HPDE6-E6E7 (cell line): ENCODE measurements at regions not wholly inside any gene's neighbourhood (a gene's known extent, or its start where the extent isn't known, plus 50 kb on each side); places are given as distances from the start of the nearest gene placed in this dataset.

Experiments used
- DNase-seq: peaks from one replicate; pipeline ENCODE4 v3.0.0; 2011; ENCODE audit warnings: missing footprints; ENCODE audit errors: extremely low spot score

DNA sequence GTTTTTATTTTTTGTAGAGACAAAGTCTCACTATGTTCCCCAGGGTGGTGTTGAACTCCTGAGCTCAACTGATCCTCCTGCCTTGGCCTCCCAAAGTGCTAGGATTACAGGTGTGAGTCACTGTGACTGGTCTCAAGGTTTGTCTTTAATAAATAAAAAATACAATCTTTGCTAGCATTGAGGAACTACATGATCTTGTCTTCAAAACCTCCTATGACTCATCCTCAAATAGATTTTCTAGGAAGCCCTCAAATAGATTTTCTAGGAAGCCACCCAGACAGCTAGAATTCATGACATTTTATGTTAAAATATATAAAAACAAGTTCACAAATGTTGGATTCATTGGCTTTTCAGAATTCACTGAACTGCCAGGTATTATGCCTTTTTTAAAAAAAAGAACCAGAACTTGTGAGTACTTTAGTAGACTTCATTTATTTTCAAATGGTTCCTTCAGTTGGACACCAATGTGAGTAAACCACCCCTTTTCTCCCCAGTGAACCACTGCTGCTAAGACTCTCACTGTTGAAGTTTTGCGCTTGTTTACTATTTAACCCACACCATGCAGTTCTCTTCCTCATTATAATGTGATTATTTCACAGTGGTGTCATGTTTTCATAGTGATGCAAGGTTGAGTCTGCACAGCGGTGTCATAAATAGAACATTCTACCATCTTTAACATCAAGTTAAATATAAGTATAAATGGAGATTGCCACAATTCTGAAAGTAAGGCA lies 303.9 kb downstream of the CASP12 start:
- DNase-seq: no peak

DNA sequence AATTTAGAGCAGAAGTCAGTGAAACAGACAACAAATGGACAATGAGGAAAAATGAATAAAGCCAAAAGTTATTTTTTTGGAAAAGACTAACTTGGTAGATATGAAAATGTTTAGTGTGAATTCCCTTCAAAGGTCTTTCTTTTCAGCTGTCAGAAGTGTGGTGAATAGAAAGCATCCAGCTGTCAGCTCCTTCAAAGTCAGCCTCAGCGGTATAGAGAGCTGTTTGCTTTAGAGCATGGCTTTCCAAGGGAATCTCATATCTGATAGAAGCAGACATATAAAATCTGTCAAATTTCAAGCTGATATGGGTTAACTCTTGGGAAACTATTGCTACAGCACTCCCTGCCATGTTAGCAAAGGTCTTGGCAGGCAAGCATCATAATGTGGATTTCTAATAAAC lies 309.3 kb downstream of the CASP12 start:
- no peak for DNase-seq

DNA sequence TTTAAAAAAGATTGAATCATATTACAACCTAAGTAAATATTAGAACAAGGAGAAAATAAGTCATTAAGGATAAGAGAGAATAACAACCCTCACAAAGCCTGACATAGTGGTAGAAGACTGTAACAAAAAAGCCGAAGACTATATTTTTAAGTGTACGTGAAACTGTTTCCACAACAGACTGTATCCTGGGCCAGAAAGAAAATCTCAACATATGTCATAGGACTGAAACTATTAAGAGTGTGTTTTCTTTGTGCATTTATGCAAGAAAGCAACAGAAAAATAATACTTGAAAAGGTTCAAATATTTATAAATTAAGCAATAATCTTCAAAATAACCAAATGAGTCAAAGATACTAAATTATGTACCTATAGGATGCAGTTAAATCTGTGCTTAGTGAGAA lies 309.8 kb downstream of the CASP12 start:
- no peak for DNase-seq

DNA sequence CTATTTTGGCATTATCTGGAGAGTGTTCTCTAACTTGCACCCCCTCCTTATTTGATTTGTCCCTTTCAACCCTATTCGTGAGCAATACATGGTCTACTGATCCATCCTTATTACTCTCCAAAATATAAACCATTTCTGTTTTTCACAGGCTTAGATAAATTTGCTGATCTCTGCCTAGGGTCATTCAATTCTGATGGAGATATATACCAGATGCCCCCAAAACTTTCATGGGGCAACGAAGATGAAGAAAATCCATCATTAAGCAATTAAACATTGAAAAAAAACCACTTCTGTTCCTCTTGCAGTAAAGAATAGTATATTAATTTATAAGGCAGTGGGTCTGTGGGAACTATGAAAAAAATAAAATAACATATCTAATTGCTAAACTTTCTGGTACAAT lies 313.4 kb downstream of the CASP12 start:
- no peak for DNase-seq

DNA sequence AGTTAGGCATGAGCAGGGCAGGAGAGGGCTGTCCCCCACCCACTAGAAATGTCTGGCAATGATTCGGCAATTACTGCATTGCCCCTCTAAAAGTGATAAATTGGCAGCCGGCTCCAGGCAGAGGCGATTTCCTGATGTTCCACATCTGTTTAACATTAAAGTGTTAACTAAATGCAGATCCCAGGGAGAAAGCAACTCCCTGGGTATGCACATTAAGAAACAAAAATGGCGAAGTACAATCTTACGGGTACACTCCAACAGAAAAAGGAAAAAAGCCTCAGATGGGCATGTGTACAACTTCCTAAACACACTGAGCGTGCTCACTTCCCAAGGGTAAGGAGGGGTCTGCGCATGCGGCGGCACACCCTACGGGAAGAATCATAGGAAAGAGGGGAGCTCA lies 314.4 kb downstream of the CASP12 start:
- no peak for DNase-seq

DNA sequence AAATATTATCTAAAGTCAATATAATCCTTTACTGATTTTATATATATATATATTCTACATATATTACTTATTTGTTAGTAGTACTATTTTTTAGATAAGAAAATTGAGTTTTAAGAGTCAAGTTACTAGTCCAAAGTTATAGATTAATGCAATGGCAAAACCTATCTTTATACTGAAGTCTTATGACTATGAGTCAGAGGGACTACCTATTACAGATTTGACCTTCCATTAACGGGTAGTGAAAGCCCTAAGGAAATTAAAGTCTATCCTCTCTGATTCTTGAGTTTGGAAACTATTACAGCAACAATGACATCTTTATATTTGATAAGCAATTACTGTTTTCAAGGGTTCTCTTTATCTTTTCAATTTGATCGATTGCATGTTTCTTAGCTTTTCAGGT lies 315.8 kb downstream of the CASP12 start:
- DNase-seq: no peak

DNA sequence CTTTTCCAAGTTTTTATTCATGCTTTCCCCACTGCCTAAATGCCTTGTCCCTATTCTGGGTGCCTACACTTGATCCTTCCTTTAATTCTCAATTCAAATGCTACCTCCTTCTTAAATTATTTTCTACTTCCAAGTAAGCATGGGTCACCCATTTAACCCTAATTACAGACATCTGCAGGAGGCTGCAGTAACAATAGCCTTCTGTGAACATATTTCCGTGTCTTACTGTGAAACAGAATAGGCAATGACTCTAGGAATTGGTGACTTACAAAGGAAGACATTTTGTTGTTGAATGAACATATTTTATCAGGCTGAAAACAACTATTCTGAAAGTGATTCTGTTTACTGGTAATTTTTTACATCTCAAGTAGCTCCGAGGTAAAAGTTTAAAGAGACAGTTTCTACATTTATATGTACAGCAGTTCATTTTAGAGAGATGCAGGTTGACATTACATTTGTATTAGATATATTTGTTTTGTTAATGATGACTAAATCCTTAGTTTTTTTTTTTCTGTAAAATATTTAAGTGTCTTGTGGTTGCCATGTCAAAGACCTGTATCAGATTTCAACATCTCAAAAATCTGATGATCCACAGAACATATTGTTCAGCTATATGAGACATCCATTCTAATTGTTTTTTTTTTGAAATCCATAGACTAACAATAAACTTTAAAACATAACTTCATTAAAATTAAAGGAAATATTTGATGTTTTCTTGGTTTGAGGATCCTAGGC lies 316.8 kb downstream of the CASP12 start:
- DNase-seq: no peak

DNA sequence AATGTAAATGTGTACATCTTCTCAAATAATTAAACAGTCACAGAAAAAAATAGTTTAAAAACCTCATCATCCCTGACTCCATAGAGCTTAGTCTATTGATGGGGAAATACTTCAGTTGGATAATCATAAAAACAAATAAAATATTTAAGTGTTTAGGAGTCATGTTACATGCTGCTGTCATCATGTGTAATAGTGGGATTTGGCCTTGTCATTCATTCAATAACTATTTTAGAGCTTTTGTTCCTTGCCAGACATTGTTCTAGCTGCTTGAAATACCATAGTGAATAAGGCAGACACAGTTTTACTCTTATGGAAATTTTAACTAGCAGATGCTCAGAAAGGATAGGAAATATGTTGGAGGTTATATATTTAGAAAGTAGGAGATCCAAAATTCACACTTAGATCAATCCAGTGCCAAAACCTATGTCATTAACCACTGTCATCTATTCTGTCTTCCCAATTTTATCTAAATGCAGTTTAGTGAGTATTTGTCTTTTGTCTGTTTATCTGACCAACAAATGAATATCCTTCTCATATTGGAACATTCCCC lies 324.7 kb downstream of the CASP12 start:
- no peak for DNase-seq

DNA sequence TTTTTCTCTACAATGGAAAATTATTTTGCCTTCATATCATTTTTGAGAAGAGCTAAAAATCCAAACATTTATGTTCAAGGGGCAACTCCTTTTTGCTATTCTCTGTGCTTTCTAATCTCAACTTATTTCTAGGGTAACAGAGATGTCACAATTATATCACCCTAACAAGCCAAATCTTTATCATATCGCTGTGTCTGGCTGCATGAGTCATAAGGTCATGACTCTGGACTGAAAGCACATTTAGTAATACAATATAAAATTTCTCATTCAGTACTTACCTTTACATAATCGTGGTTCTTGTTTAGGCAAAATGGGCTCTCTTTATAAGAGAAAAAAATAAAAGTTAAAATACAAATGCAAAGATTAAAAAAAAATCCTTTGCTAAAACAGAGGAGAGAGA lies 326.0 kb downstream of the CASP12 start:
- no peak for DNase-seq

DNA sequence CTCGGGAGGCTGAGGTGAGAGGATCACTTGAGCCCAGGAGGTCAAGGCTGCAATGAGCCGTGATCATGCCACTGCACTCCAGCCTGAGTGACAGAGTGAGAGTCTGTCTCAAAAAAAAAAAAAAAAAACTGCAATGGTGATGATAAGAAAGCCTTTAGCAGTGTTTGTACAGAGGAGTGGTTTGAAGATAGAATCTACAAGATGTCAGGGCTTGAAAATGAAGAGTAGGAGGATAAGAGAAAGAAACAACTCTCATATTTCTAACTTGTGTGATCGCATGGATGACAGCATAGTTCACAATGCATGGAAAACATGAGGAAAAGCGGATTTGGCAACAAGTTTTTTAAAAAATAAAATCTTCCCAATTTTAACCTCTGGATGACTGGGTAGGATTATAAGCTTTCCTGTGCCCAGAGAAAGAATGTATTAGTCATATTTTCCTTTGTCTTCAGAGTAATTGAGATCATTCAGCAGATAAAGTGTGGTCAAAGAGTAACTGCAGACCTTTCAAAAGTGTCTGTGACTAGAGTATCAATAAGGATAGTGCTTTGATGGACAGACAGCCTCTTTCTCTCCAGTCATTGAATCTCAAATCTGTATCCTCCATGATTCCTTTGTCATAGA lies 328.1 kb downstream of the CASP12 start:
- peak; percentile 32 for DNase-seq

DNA sequence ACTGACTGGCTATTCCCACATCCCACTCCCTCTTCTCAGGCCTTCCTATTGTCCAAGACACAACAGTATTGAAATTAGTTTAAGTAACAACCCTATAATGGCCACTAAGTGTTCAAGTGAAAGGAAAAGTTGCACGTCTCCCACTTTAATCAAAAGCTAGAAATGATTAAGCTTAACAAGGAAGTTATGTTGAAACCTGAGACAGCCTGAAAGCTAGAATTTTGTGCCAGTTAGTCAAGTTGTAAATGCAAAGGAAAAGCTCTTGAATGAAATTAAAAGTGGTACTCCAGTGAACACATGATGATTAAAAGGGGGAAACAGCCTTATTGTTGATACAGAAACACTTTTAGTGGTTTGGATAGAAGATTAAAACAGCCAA lies 332.7 kb downstream of the CASP12 start:
- no peak for DNase-seq

DNA sequence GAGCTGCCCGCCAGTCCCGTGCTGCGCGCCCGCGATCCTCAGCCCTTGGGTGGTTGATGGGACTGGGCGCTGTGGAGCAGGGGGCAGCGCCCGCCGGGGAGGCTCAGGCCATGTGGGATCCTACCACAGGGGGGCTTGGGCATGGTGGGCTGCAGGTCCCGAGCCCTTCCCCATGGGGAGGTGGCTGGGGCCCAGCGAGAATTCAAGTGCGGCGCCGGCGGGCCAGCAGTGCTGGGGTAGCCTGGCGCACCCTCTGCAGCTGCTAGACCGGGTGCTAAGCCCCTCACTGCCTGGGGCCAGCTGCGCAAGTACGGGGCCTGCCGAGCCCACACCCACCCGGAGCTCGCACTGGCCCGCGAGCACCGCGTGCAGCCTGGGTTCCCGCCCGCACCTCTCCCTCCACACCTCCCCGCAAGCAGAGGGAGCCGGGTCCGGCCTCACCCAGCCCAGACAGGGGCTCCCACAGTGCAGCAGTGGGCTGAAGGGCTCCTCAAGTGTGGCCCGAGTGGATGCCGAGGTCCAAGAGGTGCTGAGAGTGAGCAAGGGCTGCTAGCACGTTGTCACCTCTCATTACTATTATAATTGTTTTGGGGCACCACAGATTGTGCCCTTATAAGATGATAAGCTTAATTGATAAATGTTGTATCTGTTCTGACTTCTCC lies 333.2 kb downstream of the CASP12 start:
- no peak for DNase-seq

DNA sequence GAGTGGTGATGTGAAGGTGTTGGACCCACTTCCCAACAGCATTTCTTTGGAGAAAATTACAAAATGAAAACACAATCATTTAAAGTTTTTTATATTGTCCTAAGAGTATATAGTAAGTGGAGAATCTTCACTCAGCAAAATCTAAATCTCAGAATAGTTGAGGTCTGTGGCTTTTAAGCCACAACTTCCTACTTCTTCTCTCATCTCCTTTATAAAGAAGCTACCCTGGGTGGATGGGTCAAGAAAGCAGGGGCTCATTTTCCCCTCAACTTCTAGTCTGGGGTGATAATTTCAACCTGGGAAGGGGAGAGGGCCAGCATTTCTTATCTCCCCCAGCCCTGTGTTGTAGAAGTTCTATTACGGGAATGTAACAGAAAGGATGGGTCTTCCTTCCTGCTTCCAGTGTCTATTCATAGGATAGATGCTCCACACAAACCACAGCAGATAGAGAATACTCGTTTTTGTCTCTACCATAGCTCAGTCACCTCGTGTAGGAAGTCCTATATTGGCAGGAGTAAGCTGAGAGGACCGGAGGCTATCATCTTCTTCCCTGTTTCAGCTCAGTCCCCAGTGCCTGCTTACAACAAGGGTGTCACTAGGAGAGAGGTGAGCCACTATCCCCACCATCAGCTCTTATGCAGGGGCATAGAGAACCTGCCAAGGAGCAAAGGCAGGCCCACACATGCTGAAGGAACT lies 341.5 kb downstream of the CASP12 start:
- no peak for DNase-seq

DNA sequence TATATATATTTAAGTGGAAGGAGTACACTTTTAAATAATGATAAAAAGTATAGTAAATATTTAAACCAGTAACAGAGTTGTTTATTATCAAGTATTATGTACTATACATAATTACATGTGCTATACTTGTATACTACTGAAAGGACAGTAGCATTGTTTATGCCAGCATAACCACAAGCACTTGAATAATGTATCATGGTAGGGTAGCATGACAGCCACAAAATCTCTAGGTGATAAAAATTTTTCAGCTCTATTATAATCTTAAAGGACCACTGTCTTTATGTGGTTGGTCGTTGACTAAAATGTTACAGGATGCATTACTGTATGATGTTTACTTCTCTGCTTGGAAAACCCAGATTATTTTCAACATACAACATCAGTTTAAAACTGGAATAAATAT lies 349.2 kb downstream of the CASP12 start:
- DNase-seq: no peak

DNA sequence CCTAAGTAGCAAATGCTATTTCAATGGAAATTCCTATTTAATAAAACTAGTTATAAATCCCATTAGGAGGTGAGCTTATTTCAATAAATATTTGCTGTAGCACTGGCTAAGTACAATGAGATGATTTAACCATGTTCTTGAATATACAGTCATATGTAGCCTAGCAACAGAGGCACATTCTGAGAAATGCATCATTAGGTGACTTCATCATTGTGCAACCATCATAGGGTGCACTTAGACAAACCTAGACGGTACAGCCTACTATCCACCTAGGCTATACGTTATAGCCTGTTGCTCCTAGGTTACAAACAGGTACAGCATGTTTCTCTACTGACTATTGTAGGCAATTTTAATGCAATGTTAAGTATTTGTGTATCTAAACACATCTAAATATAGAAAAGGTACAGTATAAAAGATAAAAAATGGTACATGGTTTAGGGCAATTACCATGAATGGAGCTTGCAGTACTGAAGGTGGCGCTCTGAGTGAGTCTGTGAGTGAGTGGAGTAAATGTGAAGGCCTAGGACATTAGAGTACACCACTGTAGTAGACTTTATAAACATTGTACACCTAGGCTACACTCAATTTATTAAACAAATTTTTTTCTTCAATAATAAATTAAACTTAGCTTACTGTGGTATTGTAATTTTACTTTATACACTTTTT lies 350.1 kb downstream of the CASP12 start:
- no peak for DNase-seq

DNA sequence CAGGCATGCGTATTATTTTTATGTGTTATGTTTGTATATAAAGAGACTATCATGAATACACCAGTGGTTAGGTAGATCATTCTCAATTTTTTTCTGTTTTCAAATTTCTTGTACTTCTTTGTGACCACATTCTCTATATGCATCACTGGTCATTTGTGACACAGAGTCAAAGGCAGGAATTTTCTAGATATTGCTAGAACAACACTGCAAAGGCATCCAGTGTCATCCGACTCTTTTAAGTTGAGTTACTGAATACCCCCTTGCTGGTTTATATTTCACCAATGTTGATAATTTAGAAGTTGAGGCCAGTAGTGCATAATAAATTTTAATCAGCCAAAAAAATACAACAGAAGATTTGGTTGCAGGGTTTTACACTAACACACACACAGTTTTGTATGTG lies 351.8 kb downstream of the CASP12 start:
- DNase-seq: no peak

DNA sequence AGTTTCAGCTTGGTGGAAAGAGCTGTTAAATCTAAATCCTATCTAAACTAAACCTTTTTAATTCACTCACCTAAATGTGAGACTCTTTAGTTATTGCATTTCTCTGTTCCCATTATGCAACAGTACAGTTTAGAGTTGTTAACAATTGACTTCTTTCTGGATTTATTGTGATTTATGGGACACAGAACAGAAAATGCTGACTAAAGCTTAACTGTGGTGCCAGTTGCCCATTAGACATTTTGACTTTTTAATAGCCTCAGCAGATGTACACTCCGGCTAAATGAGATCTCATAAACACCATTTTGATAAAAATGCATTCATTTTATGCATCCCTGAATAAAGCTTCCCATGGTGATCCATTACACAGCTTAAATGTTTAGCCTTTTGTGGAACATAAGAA lies 356.6 kb downstream of the CASP12 start:
- no peak for DNase-seq

DNA sequence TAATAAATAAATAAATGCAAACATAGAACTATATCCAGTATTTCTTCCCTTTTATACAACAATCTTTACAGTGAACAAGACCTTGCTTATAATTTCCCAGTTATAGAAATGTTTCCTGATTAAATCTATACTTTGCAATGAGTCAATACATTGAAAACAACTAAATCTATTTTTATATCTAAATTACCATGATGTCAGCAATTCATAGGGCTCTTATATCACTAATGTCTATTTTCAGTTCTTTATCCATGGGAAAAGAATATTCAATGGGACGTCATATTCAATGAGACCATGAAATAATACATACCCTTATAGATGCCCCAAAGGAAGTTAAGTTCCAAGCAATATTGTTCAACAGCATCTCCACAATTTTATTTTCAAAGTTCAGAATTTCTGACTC lies 359.9 kb downstream of the CASP12 start:
- no peak for DNase-seq

DNA sequence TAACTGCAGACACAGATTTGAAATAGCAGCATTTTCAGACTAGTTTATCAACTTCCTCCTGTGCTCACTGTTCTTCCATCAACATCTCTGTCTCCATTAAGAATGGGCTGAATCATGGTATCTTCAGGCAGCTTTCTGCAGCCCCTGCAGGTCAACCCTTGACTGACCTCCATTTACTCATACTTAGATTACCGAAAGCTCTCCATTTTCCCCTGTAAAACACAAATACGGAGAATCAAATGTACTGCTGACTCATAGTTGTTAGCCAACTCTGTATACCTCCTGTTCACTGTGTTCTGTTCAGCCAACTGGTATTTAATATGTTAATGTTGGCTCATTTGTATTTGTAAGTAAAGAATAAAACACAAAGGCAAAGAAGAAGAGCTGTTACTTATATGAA lies 364.0 kb downstream of the CASP12 start:
- peak; percentile 15 for DNase-seq

DNA sequence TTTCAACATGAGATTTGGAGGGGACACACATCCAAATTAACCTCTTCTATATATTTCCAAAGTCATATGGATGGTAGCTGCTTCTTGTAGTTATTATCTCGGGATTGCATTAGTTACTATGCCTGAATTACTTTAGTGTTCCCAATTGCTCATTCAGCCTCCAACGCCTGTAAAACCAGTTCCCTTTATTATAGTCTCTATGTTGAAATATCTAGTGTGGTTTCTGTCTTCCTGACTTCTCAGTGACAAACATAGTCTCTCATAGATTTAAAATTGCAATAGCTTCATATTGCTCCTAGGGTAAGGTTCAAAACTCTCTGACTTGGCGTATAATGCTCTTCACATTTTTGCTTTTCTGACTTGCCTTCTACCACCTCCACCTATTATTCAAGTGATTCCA lies 366.4 kb downstream of the CASP12 start:
- no peak for DNase-seq

DNA sequence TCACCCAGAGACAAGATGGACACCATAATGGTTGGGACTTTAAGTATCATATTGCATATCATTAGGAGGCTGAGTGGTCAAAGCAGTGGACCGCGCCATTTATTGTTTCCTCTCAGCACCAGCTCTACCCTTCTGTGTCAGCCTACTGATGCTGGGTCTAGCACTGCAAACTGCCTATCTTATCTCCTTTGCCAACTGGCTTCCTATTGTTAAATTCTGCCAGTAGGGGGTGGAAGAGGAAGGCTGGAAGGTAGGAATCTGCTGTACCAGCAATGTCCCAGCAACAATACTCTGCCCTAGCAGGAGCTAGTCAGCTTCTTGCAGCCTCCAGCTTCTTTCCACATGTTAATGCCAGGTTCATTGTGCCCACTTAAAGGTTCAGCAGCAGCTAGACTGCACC lies 367.1 kb upstream of the PDGFD start:
- DNase-seq: no peak
